Liver (tissue), 8 donors: ENCODE measurements at regions not wholly inside any gene's neighbourhood (a gene's known extent, or its start where the extent isn't known, plus 50 kb on each side); places are given as distances from the start of the nearest gene placed in this dataset.

ENCODE experiments used
- DNase-seq: peaks from one replicate; pipeline ENCODE4 v3.0.0-alpha.2; 2017; ENCODE audit warnings: low spot score
- H3K27ac ChIP-seq, 2 donors: one replicate each; pipeline ENCODE4 v1.7.0; 2013; ENCODE audit warnings: inconsistent platforms in 2 of 2, low read length in 2 of 2, control low read depth in 1 of 2, low read depth in 1 of 2, mild to moderate bottlenecking in 1 of 2
- H3K27me3 ChIP-seq, 4 donors: one replicate each; pipeline versions ENCODE4 v1.6.1 to v1.7.0; 2013; ENCODE audit warnings: low read length in 3 of 4, inconsistent platforms in 1 of 4, mild to moderate bottlenecking in 1 of 4, moderate library complexity in 1 of 4; ENCODE audit not compliant: control insufficient read depth in 4 of 4, insufficient read depth in 4 of 4
- H3K36me3 ChIP-seq, 4 donors: one replicate each; pipeline versions ENCODE4 v1.6.1 to v1.7.0; 2013; ENCODE audit warnings: low read length in 3 of 4, mild to moderate bottlenecking in 3 of 4, low read depth in 1 of 4, moderate library complexity in 1 of 4; ENCODE audit not compliant: control insufficient read depth in 4 of 4, insufficient read depth in 3 of 4
- H3K4me1 ChIP-seq, 4 donors: one replicate each; pipeline versions ENCODE4 v1.6.1 to v1.7.0; 2013; ENCODE audit warnings: low read length in 3 of 4, mild to moderate bottlenecking in 3 of 4, moderate library complexity in 1 of 4; ENCODE audit not compliant: control insufficient read depth in 4 of 4, insufficient read depth in 4 of 4
- H3K4me3 ChIP-seq, 3 donors: one replicate each; pipeline versions ENCODE4 v1.6.1 to v1.7.0; 2013; ENCODE audit warnings: low read length in 3 of 3, control low read depth in 1 of 3, low read depth in 1 of 3, mild to moderate bottlenecking in 1 of 3
- H3K9ac ChIP-seq, 2 donors: one replicate each; pipeline ENCODE4 v1.7.0; 2013; ENCODE audit warnings: low read length in 2 of 2, mild to moderate bottlenecking in 2 of 2, moderate library complexity in 2 of 2, control low read depth in 1 of 2, low read depth in 1 of 2
- H3K9me3 ChIP-seq, 4 donors: one replicate each; pipeline versions ENCODE4 v1.6.1 to v1.7.0; 2013; ENCODE audit warnings: low read length in 3 of 4; ENCODE audit not compliant: control insufficient read depth in 4 of 4
- FOXA1 ChIP-seq: IDR thresholded peaks from 2 replicates; pipeline ENCODE4 v1.6.1; 2016; ENCODE audit warnings: antibody characterized with exemption
- FOXA2 ChIP-seq: IDR thresholded peaks from 2 replicates; pipeline ENCODE4 v1.6.1; 2016; ENCODE audit warnings: antibody characterized with exemption
- GABPA ChIP-seq, 2 donors: IDR thresholded peaks in 1 of 2; conservative IDR thresholded peaks in 1 of 2; 2 replicates each; pipeline ENCODE4 v1.6.1; 2016; ENCODE audit warnings: antibody characterized with exemption in 2 of 2, mild to moderate bottlenecking in 1 of 2, moderate library complexity in 1 of 2
- HNF4A ChIP-seq, 2 donors: conservative IDR thresholded peaks; 2 replicates each; pipeline ENCODE4 v1.6.1; 2016; ENCODE audit warnings: antibody characterized with exemption in 2 of 2, mild to moderate bottlenecking in 2 of 2
- HNF4G ChIP-seq: IDR thresholded peaks from 2 replicates; pipeline ENCODE4 v1.6.1; 2016; ENCODE audit warnings: antibody characterized with exemption
- NR2F2 ChIP-seq: IDR thresholded peaks from 2 replicates; pipeline ENCODE4 v1.6.1; 2016; ENCODE audit warnings: antibody characterized with exemption
- RAD21 ChIP-seq, 2 donors: IDR thresholded peaks; 2 replicates each; pipeline ENCODE4 v1.6.1; 2016; ENCODE audit warnings: antibody characterized with exemption in 2 of 2, mild to moderate bottlenecking in 2 of 2
- RXRA ChIP-seq, 2 donors: IDR thresholded peaks; 2 replicates each; pipeline ENCODE4 v1.6.1; 2017 to 2018; ENCODE audit warnings: antibody characterized with exemption in 2 of 2, mild to moderate bottlenecking in 1 of 2
- SP1 ChIP-seq: IDR thresholded peaks from 2 replicates; pipeline ENCODE4 v1.6.1; 2018; ENCODE audit warnings: antibody characterized with exemption, mild to moderate bottlenecking
- TAF1 ChIP-seq: conservative IDR thresholded peaks from 2 replicates; pipeline ENCODE4 v1.6.1; 2016; ENCODE audit warnings: antibody characterized with exemption, mild to moderate bottlenecking
- YY1 ChIP-seq: IDR thresholded peaks from 2 replicates; pipeline ENCODE4 v1.6.1; 2016; ENCODE audit warnings: antibody characterized with exemption, mild to moderate bottlenecking
- WGBS: extraction: QIAGEN DNeasy Blood & Tissue Kit; methylation state at CpG from one replicate; pipeline ENCODE4 v1.1.7; 2013; 5-methylcytosine and 5-hydroxymethylcytosine counted together
- TF ChIP-seq, protein P1 (sequence below): IDR thresholded peaks from 2 replicates; pipeline ENCODE4 v1.6.1; 2016; ENCODE audit warnings: antibody characterized with exemption
- TF ChIP-seq, protein P2 (sequence below): IDR thresholded peaks from 2 replicates; pipeline ENCODE4 v1.6.1; 2016; ENCODE audit warnings: antibody characterized with exemption
- TF ChIP-seq, protein P3 (sequence below): fragments of 150-350 bp; IDR thresholded peaks from 2 replicates; pipeline ENCODE4 v1.5.1; 2017; ENCODE audit warnings: improper control_type of control experiment, low read depth, low read length; ENCODE audit not compliant: missing input control
- TF ChIP-seq, protein P4 (sequence below): IDR thresholded peaks from 2 replicates; pipeline ENCODE4 v1.6.1; 2016; ENCODE audit warnings: antibody characterized with exemption, mild to moderate bottlenecking
- donor health status: healthy.
- donor health status: healthy.
- donor health status: healthy.
- donor health status: healthy.
- donor health status: healthy.

DNA sequence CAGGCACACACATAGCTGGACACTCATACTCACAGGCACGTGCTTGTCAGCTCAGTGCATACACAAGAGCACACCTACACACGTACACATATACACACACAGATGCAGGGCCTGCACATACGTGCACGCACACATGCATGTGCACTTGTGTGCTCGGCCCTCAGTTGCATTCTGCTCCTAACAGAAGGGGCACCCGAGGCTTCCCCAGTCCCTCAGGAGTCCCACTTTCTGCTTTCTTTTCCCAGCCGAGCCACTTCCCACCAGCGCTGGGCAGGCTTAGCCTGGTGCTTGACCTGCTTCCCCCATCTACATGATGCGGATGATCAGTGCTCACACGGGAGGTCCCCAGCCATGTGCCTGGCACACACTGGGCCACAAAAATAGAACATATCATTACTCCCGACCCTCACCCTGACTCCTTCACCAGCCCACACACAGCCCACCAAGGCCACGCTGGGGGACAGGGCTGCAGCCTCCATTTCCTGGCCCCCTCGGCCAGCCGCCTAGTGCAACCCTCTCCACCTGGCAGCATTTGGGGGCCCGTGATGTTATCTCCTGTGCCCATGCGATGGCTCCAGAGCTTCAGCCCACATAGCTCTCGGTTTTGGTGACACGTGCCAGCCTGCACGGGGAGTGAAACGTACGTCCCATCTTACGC, 125.2 kb upstream of the SPACA7 start (continued):
- TF ChIP-seq, protein P1, sequence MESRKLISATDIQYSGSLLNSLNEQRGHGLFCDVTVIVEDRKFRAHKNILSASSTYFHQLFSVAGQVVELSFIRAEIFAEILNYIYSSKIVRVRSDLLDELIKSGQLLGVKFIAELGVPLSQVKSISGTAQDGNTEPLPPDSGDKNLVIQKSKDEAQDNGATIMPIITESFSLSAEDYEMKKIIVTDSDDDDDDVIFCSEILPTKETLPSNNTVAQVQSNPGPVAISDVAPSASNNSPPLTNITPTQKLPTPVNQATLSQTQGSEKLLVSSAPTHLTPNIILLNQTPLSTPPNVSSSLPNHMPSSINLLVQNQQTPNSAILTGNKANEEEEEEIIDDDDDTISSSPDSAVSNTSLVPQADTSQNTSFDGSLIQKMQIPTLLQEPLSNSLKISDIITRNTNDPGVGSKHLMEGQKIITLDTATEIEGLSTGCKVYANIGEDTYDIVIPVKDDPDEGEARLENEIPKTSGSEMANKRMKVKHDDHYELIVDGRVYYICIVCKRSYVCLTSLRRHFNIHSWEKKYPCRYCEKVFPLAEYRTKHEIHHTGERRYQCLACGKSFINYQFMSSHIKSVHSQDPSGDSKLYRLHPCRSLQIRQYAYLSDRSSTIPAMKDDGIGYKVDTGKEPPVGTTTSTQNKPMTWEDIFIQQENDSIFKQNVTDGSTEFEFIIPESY, result no peak
- TF ChIP-seq RAD21 (IDR thresholded peaks at IDR 0.05) (no peak), GABPA (IDR thresholded peaks at IDR 0.05 in 1 of 2, conservative IDR thresholded peaks at IDR 0.05 in 1 of 2) (no peak), FOXA1 (no peak), FOXA2 (no peak)
- TF ChIP-seq, protein P2, sequence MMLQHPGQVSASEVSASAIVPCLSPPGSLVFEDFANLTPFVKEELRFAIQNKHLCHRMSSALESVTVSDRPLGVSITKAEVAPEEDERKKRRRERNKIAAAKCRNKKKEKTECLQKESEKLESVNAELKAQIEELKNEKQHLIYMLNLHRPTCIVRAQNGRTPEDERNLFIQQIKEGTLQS, result no peak

DNA sequence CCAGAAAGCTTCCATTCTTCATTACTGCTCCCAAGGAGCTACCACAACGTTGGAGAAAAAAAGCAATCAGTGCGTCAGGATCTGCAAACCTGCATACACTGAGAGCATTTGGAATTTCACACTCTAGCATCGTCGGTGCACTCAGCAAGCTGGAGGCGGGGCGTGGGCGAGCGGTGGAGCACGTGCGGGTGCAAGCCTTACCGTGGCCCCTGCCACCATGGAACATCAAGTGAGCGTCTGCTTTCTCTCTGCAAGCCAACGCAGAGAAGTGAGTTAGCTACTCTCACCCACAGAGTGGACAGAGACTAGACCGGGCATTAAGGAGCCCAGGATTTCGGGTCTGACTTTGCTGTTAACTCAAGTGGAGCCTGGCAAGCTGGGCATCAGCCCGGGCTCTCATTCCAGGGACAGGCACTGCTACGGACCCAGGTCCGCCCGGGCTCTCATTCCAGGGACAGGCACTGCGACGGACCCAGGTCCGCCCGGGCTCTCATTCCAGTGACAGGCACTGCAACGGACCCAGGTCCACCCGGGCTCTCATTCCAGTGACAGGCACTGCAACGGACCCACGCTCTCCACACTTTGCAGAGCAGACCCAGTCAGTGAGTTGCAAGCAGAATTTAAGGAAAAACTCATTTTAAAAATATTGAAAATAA, 124.1 kb upstream of the SPACA7 start:
- Histone ChIP-seq H3K27ac (no peak overlapping the region), H3K4me3 (no peak overlapping the region), H3K4me1 (peaks cover 6 to 27% (median 18%) of the 10 kb centered on the region in 4 donors), H3K36me3 (no peaks in the 10 kb centered on the region), H3K9me3 (no peaks in the 10 kb centered on the region), H3K9ac (no peak overlapping the region), H3K27me3 (no peaks in the 10 kb centered on the region)
- 86% methylated on average over 27 of the region's 27 CpGs for WGBS
- DNase-seq, result no peak
- TF ChIP-seq RXRA (IDR thresholded peaks at IDR 0.05), result no peak
- no peak for TF ChIP-seq GABPA (IDR thresholded peaks at IDR 0.05 in 1 of 2, conservative IDR thresholded peaks at IDR 0.05 in 1 of 2)
- no peak for TF ChIP-seq HNF4A (conservative IDR thresholded peaks at IDR 0.05)
- no peak for TF ChIP-seq TAF1
- TF ChIP-seq YY1, result no peak
- TF ChIP-seq, protein P3, sequence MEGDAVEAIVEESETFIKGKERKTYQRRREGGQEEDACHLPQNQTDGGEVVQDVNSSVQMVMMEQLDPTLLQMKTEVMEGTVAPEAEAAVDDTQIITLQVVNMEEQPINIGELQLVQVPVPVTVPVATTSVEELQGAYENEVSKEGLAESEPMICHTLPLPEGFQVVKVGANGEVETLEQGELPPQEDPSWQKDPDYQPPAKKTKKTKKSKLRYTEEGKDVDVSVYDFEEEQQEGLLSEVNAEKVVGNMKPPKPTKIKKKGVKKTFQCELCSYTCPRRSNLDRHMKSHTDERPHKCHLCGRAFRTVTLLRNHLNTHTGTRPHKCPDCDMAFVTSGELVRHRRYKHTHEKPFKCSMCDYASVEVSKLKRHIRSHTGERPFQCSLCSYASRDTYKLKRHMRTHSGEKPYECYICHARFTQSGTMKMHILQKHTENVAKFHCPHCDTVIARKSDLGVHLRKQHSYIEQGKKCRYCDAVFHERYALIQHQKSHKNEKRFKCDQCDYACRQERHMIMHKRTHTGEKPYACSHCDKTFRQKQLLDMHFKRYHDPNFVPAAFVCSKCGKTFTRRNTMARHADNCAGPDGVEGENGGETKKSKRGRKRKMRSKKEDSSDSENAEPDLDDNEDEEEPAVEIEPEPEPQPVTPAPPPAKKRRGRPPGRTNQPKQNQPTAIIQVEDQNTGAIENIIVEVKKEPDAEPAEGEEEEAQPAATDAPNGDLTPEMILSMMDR, result no peak
- TF ChIP-seq, protein P4, sequence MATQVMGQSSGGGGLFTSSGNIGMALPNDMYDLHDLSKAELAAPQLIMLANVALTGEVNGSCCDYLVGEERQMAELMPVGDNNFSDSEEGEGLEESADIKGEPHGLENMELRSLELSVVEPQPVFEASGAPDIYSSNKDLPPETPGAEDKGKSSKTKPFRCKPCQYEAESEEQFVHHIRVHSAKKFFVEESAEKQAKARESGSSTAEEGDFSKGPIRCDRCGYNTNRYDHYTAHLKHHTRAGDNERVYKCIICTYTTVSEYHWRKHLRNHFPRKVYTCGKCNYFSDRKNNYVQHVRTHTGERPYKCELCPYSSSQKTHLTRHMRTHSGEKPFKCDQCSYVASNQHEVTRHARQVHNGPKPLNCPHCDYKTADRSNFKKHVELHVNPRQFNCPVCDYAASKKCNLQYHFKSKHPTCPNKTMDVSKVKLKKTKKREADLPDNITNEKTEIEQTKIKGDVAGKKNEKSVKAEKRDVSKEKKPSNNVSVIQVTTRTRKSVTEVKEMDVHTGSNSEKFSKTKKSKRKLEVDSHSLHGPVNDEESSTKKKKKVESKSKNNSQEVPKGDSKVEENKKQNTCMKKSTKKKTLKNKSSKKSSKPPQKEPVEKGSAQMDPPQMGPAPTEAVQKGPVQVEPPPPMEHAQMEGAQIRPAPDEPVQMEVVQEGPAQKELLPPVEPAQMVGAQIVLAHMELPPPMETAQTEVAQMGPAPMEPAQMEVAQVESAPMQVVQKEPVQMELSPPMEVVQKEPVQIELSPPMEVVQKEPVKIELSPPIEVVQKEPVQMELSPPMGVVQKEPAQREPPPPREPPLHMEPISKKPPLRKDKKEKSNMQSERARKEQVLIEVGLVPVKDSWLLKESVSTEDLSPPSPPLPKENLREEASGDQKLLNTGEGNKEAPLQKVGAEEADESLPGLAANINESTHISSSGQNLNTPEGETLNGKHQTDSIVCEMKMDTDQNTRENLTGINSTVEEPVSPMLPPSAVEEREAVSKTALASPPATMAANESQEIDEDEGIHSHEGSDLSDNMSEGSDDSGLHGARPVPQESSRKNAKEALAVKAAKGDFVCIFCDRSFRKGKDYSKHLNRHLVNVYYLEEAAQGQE, result no peak
- TF ChIP-seq SP1, result no peak
- TF ChIP-seq HNF4G, result no peak
- TF ChIP-seq NR2F2, result no peak
- TF ChIP-seq, protein P2, result no peak
- no peak for TF ChIP-seq RAD21 (IDR thresholded peaks at IDR 0.05)
- TF ChIP-seq, protein P1, result no peak
